Anterior cingulate cortex (tissue), 58 donors: ENCODE measurements at regions not wholly inside any gene's neighbourhood (a gene's known extent, or its start where the extent isn't known, plus 50 kb on each side); places are given as distances from the start of the nearest gene placed in this dataset.
"Not testable (repeated sequence)": the region's sequence is repeated elsewhere in the genome, so short reads cannot be mapped to it uniquely, and the experiment has no call there.

ENCODE experiments used
- DNase-seq, 58 donors: peaks; one replicate each; lab custom pipeline; 2025; lab: John Stamatoyannopoulos, UW

DNA sequence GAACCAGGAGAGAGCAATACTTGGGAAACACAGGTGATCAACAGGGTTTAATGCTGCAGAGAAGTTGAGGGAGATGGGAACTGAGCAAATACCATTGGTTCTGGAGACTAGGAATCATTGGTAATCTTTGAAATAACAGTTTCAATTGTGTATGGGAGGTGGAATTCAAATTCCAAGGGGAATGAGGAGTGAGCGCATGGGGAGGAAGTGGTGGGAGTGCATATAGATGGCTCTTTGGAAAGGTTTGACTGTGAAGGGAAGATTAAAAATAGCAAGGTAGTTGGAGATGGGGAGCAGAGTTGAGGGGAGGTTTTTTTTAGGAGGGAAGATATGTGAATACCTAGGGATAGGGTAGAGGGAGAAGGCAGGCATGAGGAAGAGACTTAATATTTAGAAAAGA, 51.1 kb upstream of the ROPN1 start:
- no peak for DNase-seq

DNA sequence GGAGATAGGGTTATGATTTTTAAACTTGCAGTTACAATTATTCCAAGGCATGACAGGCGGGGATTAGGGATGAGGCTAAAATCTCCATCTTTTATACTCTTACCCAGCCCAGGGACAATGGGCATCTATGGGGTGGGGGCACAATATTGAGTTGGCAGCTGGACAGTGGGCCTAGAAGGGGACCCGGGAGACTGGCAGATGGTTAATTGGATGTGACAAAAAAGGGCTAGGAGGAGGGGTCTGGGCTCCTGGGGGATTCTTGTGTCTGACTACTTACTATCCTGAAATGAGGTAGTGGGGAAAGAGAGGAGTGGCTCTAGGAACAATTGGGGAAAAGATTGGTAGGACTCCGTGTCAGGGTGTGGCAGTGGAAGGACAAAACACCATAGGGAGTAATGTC, 53.0 kb upstream of the ROPN1 start:
- DNase-seq, result no peak

DNA sequence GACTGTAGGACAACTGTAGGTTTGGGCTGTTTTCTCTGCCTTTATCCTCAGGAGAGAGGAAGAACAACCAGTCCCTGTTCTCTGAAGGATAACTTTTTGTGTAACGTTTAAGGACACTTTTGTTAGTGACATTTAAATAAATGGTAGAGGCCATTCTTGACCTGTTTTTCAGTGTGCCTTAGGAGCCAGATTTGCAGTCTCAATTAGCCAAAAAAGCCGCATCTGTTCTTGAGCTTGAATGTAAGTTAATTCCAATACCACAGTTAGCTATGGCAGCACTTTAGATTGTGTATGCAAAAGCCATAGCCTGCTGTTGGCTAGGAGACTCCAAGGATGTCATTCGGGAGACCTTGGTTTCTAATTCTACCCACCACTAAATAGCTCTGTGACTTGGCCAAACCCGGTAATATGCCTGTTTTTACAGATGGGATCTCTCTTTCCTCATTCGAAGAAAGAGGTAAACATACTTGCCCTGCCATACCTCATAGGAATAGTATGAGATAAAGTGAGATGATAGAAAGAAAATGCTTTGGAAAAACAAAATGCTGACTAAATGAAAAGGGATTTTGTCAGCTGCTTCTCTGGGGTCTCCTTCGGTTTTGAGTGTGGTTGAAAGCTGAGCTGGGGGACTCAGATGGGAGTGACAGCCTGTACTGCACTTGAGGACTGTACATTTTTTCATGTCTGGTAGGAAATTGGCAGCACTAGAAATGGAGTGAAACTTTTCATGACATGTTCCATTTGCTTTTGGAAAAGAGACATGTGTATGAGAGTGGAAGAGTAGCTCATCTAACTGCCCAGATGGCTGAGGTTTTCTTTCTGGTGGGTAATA, 57.3 kb upstream of the ROPN1 start:
- DNase-seq, result no peak

DNA sequence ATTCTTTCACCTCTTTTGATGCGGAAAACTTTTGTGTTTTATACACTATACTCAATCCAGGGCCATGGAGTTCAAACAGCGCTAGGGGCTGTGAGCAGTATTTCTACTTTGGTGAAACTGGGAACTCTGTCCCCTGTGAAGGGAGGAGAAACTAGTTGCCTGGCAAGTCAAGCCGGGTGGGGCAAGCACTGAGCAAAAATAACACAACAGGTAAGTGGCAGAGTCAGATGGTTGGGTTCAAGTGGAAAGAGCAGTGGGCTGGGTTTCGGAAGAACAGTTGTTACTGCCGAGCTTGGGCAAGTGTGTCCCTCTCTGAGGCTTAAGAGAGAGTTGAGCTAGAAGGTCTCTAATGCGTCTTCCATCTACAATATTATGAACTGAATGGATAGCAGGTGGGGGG, 59.7 kb upstream of the ROPN1 start:
- DNase-seq, result no peak

DNA sequence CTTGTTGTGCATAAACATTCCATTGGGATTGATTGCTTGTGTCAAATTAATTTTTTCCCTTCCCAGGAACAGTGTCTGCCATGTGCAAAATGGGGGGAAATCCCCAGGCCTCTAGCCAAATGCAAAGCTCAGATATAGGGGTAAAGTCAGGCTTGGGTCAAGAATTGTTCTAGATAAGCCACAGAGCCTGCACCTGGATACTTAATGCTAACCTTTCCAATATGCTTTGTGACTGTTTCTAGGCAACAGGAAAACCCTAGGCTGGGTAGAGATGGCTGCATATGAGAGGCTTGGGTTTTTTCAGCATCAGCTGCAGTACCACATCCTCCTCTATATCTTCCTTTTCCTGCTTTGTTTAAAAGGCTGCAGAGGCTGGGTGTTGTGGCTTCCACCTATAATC, 61.9 kb upstream of the ROPN1 start:
- DNase-seq, result no peak

DNA sequence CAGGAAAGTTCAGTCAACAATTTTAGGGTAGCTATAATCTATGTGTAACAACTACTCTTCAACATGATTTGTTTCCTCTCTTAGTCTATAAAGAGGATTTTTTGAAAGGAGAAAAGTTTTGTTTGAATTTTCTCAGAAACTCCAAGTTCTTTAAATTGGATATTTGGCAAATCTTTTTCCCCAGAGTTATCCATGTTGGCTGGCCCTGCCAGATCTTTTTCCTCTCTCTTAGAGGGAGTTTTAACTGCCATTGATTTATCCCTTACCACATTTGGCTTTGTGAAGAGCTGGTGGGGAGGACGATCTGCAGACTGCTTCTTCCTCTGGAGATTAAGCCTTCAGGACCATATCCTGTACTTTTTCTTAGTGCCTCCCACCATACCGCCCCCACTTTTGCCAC, 64.9 kb upstream of the ROPN1 start:
- DNase-seq, result no peak

DNA sequence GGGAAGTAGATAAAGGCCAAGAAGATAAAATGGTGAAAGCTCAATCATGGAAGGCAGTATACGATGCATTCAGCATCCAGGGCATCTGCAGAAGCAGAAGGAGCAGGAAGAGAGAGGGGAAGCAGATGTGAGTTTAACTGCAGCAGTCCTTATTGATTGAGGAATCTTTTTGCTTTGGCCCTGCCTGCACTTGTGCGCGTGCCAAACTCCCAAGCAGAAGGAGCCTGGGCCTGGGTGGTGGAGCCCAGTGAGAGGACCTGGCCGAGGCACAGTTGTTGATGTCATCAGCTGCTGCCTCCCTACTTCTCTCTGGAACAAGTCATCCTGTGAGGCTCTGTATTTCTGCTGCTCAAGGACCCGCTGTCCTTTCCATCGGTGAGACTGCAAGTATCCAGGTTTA, 65.5 kb upstream of the ROPN1 start:
- DNase-seq, result peak in 2 of 58 donors; percentile 8 to 10

DNA sequence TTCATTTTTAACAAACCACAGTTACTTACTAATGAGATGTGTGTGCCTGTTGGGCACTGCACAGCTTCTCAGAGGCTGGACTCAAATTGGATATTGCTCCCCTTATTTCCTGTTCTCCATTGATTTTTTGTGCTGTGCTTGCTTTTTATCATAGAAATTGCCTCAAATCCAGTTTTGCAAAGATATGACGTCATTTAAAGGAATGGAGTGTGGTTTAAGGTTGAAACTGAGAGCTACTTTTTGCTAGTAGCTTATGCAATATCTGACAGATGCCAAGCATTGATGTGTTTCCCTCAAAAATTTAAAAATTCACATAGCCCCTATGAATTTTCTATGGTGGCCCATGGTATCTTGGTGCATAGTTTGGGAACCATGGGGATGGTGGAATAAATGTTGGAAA, 67.7 kb upstream of the ROPN1 start:
- no peak for DNase-seq

DNA sequence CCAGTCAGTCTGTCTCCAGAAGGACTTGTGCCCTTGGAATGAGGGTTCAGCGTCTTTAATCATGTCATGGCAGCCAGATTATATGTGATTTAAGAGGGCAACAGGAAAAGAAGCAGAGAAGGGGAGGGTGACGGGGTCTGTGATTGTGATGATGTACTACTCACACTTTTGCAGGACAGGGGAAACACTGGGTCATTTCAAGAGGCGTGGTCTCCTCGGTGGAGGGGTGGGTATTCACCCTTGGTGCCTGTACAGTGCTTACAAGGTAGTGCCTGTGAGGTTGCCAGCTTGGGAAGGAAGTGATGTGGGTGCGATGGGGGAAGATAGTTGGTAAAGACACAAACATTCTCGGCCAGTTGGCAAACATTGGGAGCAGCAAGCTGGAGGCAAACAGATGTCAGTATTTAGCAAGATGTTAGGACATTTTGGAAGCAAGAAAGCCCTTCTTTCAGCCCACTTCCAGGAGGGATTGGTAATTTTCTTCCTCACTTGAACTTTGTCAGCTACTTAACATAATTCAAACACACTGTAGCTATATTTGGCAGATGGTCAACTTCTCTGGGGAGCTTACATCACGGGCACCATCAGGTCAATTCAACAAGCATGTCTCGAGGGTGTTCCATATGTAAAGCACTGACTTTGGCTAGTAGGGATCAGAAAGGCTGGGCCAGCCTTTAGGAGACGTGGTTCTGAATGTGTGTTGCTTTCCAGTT, 71.4 kb upstream of the ROPN1 start:
- DNase-seq, result no peak

DNA sequence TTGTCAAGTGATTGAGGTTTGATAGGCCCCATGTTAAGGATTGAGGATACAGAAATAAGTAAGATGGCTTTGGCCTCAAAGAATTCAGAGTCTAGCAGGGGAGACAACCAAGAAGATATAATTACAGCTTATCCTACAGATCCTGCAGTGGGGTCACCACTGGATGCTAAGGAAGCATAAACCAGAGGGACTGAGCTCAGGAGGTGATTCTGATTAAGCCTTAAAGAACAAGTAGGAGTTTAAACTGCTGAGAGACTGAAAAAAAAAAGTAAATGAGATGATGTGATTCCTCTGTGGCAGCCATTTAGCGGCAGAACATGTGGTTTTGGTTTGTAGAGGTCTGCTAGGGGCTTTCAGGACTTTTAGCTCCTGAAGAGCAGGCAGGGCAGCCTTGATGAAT, 72.1 kb upstream of the ROPN1 start:
- DNase-seq, result no peak

DNA sequence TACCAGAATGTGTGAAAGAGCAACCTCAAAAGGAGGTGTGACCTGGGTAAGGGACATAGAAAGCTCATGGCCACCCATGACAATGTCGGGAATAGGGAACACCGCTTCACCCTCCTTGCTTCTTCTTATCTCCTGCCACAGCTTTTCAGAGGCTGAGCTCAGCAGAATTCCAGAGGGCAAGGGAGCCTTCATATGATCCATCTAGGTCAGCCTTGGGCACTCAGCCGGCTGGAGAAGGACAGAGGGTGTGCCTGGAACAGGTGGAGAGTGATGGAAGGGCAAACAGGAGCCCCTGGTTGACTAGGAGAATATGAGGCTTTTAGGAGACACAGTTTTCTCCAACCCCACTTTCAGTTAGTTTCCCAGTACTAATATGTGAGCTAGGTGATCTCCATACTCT, 74.6 kb upstream of the ROPN1 start:
- DNase-seq, result not testable (repeated sequence)

DNA sequence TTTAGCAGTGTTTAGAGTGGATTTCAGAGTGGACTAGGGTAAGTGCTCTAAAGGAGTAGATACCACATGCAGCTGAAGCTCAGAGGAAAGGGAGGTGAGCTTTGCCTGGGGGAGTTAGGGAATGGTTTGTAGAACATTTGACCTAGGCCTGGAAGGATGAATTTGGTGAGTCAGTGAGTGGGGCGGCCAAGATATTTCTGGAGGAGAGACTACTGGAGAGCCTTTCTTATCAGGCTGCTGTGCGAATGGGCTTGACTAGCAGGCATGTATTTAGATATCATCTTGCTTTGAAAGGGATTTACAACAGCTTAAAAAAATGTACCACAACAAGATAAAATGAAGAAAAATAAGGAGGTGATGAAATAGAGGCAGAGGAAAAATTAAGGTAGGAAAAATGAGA, 77.8 kb upstream of the ROPN1 start:
- DNase-seq, result not testable (repeated sequence)

DNA sequence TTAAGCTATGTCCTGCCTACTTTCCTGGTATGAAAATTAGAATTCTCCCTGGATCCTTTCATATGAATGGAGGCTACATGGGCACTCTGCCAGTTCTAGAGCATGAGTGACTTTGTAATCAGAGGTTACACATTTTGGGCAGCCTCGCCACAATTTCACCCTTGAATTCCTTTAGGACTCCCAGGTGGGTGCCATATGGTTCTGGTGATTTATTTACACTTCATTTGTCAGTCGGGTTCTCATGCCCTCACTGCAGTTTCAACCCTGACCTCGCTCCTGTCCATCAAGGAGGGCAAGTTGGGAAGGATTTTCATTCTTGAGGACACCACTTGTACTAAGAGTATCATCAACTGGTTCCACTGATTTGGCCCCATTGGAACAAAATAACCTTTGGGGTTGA, 83.2 kb upstream of the ROPN1 start:
- DNase-seq, result not testable (repeated sequence)

DNA sequence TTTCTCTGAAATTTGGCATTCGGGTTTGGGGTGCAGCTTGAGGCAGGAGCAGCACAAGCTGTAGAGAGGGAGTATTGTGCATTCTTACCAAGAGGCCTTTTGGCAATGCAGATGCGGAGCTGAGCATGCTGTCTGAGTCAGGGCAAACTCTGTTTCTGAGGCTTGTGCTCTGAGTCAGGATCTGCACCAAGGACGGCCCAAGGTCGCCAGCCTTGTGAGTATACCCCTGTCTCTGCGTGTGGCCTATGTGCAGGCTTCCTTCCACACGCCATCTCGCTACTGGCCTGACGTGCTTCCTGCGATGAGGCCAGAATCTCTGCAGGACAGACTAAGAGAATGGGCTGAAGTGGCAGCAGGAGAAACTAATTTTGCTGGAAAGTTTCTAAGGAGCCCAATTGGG, 83.8 kb upstream of the ROPN1 start:
- DNase-seq, result no peak

DNA sequence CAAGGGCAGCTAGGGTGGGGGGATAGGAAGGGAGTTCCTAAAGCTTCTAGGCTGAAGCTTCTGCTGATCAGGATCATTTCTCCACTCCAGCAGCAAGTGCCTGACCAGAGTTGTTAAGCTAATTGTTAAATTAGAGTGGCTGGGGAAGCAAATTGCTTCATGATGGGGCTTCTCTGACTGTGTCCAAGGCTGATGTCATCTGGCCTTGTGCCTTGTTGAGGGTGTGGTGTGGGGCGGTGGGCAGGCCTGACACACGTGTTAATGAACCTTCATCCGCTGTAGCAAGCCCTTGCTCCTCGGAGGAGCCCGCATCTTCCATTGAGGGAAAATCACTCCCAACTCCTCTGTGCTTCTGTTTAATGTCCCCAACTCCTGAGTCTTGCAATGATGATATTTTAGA, 84.3 kb upstream of the ROPN1 start:
- DNase-seq, result no peak

DNA sequence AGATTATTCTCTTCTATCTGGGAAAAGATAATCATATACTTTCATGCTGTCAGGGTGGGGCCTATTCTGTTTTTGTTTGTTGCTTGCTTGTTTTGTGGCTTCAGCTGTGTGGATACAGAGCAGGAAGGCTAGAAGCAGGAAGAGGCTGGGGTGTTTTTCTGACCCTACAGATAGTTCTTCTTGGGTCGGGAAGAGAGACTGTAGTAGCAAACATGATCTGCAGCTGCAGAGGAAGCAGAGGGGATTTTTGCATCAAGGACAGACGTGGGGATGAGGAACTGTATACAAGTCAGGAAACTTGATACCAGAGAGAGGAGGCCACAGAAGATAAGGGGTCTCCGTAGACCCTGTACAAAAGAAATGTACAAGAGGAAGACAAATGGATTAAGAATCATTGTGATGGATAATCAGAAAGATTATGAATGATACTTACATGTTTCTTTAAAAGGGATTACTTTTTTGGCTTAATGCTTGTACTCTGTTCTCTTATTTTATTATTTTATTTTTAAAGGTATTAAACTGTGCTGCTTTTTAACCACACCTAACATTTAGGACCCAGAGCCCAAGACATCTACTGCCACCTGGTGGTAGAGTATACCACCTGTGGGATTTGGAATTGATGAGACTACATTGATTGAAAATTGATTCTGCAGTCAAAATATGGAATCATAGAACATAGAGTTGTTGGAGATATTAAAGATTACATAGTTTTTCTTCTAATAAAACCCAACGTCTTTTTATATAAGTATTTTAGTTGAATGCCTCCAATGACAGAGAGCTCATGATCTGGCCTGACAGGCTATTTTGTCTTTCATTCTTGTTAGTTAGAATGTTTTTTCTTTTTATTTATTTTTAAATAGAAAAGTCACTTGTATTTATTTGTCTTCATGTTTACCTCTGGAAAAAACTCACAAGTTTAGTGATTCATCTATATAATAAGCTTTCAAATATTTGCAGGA, 87.3 kb upstream of the ROPN1 start:
- DNase-seq, result peak in 2 of 58 donors; percentile 13 to 24

DNA sequence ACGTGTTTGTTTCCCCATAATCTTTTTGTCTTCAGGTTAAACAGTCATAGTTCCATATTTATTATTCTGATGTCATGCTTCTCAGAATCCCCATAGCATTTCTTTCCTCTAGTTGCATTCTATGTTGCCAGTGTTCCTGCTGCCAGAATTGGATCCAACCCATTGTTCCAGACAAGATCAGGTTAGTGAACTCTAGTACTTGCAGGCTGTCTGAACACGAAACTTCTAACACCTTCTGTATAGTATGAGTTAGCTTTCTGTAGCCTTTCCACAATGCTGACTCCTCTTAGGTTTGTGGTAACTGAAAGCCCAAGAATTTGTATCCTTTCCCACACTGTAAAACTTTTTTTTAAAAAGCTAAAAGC, 88.0 kb upstream of the ROPN1 start:
- DNase-seq, result no peak

DNA sequence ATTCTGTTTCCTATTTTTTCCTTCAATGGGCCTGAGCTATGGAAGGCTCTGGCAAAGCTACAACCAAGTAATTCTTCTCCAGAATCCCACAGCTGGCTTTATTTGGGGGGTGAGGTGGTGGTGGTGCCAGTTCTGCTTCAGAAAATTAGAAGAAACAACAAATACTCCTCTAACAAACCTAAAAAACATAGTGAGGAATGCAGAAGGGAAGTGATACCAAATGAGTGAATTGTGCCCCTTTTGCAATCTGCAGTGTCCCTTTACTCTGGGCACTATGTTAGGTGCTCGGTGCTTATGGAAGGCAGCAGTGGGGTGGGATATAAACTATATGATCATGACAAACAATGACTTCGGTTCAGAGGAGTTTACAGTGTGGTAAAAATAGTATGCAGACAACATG, 90.4 kb upstream of the ROPN1 start:
- no peak for DNase-seq

DNA sequence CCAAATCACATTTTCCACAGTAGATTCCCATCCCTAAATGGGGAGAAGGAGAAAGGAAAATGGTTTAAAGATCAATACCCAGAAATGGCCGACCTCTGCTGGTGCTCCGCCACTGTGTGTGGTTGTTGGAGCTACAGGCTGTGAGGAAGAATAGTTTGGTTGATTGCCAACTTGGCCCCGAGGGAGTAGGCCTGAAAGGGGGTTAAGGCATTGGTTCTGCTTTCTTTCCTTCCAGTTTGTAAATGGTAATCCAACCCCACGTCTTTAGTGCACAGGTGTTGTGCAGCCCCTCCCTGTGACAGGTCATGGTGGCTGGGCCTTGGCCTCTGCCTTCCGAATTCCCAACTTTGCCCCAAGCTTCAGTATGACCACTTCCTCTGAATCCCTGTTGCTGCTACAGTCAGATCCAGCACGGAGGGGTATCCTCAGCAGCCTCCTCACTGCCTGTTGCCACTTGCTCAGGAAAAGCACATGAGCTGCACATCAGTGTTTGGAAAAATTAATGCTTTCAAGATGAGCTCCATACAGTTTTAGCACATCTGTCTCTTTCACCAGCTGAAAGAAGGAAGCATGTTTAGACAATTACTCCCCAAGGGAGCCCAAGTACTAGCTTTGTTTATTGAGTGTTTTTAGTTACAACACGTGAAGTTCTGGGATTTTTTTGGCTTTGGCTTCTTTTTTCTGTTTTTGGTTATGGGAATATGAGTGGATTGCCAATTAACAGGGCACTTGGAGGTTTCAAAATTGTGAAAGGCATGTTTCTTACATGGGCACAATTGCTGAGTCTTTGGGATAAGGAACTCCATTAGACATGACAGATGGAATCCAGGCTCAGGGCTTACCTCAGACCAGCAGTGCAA, 92.3 kb upstream of the ROPN1 start:
- no peak for DNase-seq

DNA sequence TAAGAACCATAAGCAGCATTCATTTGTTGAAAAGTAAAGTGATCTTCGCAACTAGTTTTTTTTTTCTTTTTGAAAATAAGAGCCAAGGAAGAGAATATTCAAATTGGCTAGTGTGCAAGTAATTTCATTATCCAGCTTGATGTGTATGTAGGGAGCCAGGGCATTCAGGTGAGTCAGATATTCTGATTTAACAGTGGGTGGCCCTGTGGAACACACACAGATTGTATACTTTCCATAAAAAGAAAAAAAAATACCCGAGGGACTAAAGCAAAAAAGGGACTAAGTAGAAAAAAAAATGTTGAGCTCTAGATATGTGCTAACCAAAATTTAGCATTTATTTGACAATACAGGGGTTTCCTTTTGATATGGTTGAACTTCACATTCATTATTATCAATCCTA, 96.9 kb upstream of the ROPN1 start:
- no peak for DNase-seq
